ENCODE measurements at regions not wholly inside any gene's neighbourhood (a gene's known extent, or its start where the extent isn't known, plus 50 kb on each side); places are given as distances from the start of the nearest gene placed in this dataset.

GRCh38 chr4:96194993-96195392 is 355.1 kb downstream of the PDHA2 start:
- Histone ChIP-seq H3K27ac (ENCODE audit: control insufficient read depth, insufficient read depth, low read length) (no peak overlapping the region), H3K9ac (ENCODE audit: control insufficient read depth, extremely low read depth, insufficient read depth, low read length) (no peak overlapping the region), H3K9me3 (ENCODE audit: control insufficient read depth, low read depth, low read length) (no peaks in the 10 kb centered on the region), H3K4me2 (ENCODE audit: control insufficient read depth, extremely low read depth, insufficient read depth, low read depth, low read length) (no peak overlapping the region), H3K4me3 (ENCODE audit: control insufficient read depth in 2 of 3, extremely low read depth in 1 of 3, insufficient read depth in 2 of 3, low read depth in 1 of 3, low read length in 3 of 3) (no peak overlapping the region), H4K20me1 (ENCODE audit: control insufficient read depth, extremely low read depth, insufficient read depth, low read length) (no peaks in the 10 kb centered on the region), H3K36me3 (ENCODE audit: control insufficient read depth in 2 of 2, extremely low read depth in 1 of 2, insufficient read depth in 2 of 2, low read length in 2 of 2) (no peaks in the 10 kb centered on the region), H3K27me3 (ENCODE audit: control insufficient read depth, extremely low read depth, insufficient read depth, low read length) (no peaks in the 10 kb centered on the region), H2AFZ (ENCODE audit: control insufficient read depth, low read length) (no peak overlapping the region), H3K9me1 (ENCODE audit: control insufficient read depth, extremely low read depth, insufficient read depth, low read length) (no peaks in the 10 kb centered on the region), H3K79me2 (ENCODE audit: control insufficient read depth, insufficient read depth, low read length) (no peaks in the 10 kb centered on the region), H3K4me1 (ENCODE audit: control insufficient read depth, extremely low read depth, insufficient read depth, low read length) (no peaks in the 10 kb centered on the region)
- dilution Hi-C loops (cut with MboI; ENCODE audit: extremely low pct_ligation_motif_present, low sequenced_read_pairs), result no loop called here
- TF ChIP-seq EZH2 (IDR thresholded peaks at IDR 0.05; ENCODE audit: low read length) (no peak), CTCF (optimal IDR thresholded peaks at IDR 0.05 in 1 of 3, IDR thresholded peaks at IDR 0.05 in 1 of 3, conservative IDR thresholded peaks at IDR 0.05 in 1 of 3; ENCODE audit: extremely low read depth in 1 of 3, insufficient read depth in 2 of 3, low read length in 3 of 3) (no peak)
- DNase-seq (ENCODE audit: low read depth, low spot score) (no peak), FAIRE-seq (no peak)

GRCh38 chr4:96205143-96205936 is 365.4 kb downstream of the PDHA2 start:
- no peak overlapping the region for H3K4me3 ChIP-seq (ENCODE audit: control insufficient read depth in 2 of 3, extremely low read depth in 1 of 3, insufficient read depth in 2 of 3, low read depth in 1 of 3, low read length in 3 of 3)

More at GRCh38 chr4:96205143-96205936, 365.4 kb downstream of the PDHA2 start:
- no peaks in the 10 kb centered on the region for H3K79me2 ChIP-seq (ENCODE audit: control insufficient read depth, insufficient read depth, low read length)
- no peaks in the 10 kb centered on the region for H3K9me1 ChIP-seq (ENCODE audit: control insufficient read depth, extremely low read depth, insufficient read depth, low read length)
- H3K9me3 ChIP-seq (ENCODE audit: control insufficient read depth, low read depth, low read length), result no peaks in the 10 kb centered on the region
- H3K36me3 ChIP-seq (ENCODE audit: control insufficient read depth in 2 of 2, extremely low read depth in 1 of 2, insufficient read depth in 2 of 2, low read length in 2 of 2), result no peaks in the 10 kb centered on the region
- FAIRE-seq (no peak), DNase-seq (ENCODE audit: low read depth, low spot score) (no peak)
- no peaks in the 10 kb centered on the region for H3K4me1 ChIP-seq (ENCODE audit: control insufficient read depth, extremely low read depth, insufficient read depth, low read length)
- H3K9ac ChIP-seq (ENCODE audit: control insufficient read depth, extremely low read depth, insufficient read depth, low read length), result no peak overlapping the region
- H2AFZ ChIP-seq (ENCODE audit: control insufficient read depth, low read length), result no peak overlapping the region
- dilution Hi-C loops (cut with MboI; ENCODE audit: extremely low pct_ligation_motif_present, low sequenced_read_pairs), result no loop called here
- H3K4me2 ChIP-seq (ENCODE audit: control insufficient read depth, extremely low read depth, insufficient read depth, low read depth, low read length), result no peak overlapping the region
- H3K27ac ChIP-seq (ENCODE audit: control insufficient read depth, insufficient read depth, low read length), result no peak overlapping the region
- TF ChIP-seq CTCF (optimal IDR thresholded peaks at IDR 0.05 in 1 of 3, IDR thresholded peaks at IDR 0.05 in 1 of 3, conservative IDR thresholded peaks at IDR 0.05 in 1 of 3; ENCODE audit: extremely low read depth in 1 of 3, insufficient read depth in 2 of 3, low read length in 3 of 3), result no peak
- no peak for TF ChIP-seq EZH2 (IDR thresholded peaks at IDR 0.05; ENCODE audit: low read length)
- H3K27me3 ChIP-seq (ENCODE audit: control insufficient read depth, extremely low read depth, insufficient read depth, low read length), result no peaks in the 10 kb centered on the region
- no peaks in the 10 kb centered on the region for H4K20me1 ChIP-seq (ENCODE audit: control insufficient read depth, extremely low read depth, insufficient read depth, low read length)

All from keratinocyte (primary cell).